K562 (cell line): ENCODE measurements at regions not wholly inside any gene's neighbourhood (a gene's known extent, or its start where the extent isn't known, plus 50 kb on each side); places are given as distances from the start of the nearest gene placed in this dataset.

ENCODE experiments used
- ARHGAP35 ChIP-seq: fragments of 450-650 bp; IDR thresholded peaks from 2 replicates; pipeline ENCODE4 v1.6.1; 2018; ENCODE audit not compliant: partially characterized antibody
- FOXP4 ChIP-seq: sonication (generic); formaldehyde crosslinking; IDR thresholded peaks from 2 replicates; pipeline ENCODE4 v1.8.0; 2022; ENCODE audit warnings: mild to moderate bottlenecking, missing genetic modification reagents, borderline replicate concordance
- MBD2 ChIP-seq: sonication (generic); IDR thresholded peaks from 2 replicates; pipeline ENCODE4 v1.6.1; 2016; ENCODE audit warnings: low read depth, borderline replicate concordance
- NFATC3 ChIP-seq: fragments of 450-650 bp; IDR thresholded peaks from 2 replicates; pipeline ENCODE4 v1.6.1; 2017; ENCODE audit warnings: mild to moderate bottlenecking
- PURB ChIP-seq: sonication (generic); formaldehyde crosslinking; IDR thresholded peaks from 2 replicates; pipeline ENCODE4 v1.9.0; 2021; ENCODE audit warnings: low read depth, mild to moderate bottlenecking, missing genetic modification reagents
- RAD21 ChIP-seq, 2 experiments: fragments of 250-450 bp in 1 of 2; fragments of 450-650 bp in 1 of 2; sonication (Bioruptor Pico) in 1 of 2; formaldehyde crosslinking in 1 of 2; IDR thresholded peaks in 1 of 2; conservative IDR thresholded peaks in 1 of 2; 2 replicates each; pipeline versions ENCODE4 v1.4.0 to v1.8.0; 2020 to 2022; ENCODE audit warnings: mild to moderate bottlenecking in 2 of 2, moderate library complexity in 1 of 2
- RBM14 ChIP-seq: fragments of 200-400 bp; formaldehyde crosslinking; IDR thresholded peaks from 2 replicates; pipeline ENCODE4 v1.6.1; 2018; ENCODE audit warnings: low read depth, mild to moderate bottlenecking, low read length, moderate library complexity, borderline replicate concordance; ENCODE audit not compliant: insufficient read depth
- RFX7 ChIP-seq: fragments of 250-450 bp; sonication (Bioruptor Pico); IDR thresholded peaks from 2 replicates; pipeline ENCODE4 v1.5.1; 2021; ENCODE audit warnings: mild to moderate bottlenecking
- SP1 ChIP-seq: sonication (generic); formaldehyde crosslinking; IDR thresholded peaks from 2 replicates; pipeline ENCODE4 v1.8.1; 2022; ENCODE audit warnings: mild to moderate bottlenecking, missing genetic modification reagents
- VEZF1 ChIP-seq: fragments of 200-800 bp; sonication (Bioruptor generic); IDR thresholded peaks from 2 replicates; pipeline ENCODE4 v1.6.1; 2017; ENCODE audit warnings: missing genetic modification characterization, missing compliant biosample characterization
- ZBTB2 ChIP-seq: fragments of 450-650 bp; IDR thresholded peaks from 2 replicates; pipeline ENCODE4 v1.6.1; 2016; ENCODE audit warnings: antibody characterized with exemption
- ZNF133 ChIP-seq: fragments of 250-450 bp; sonication (Bioruptor Pico); IDR thresholded peaks from 2 replicates; pipeline ENCODE4 v1.4.0; 2020; ENCODE audit warnings: mild to moderate bottlenecking
- ZNF318 ChIP-seq, 2 experiments: fragments of 450-650 bp; IDR thresholded peaks; 2 replicates each; pipeline ENCODE4 v1.6.1; 2016; ENCODE audit warnings: mild to moderate bottlenecking in 2 of 2, borderline replicate concordance in 1 of 2, low read depth in 1 of 2, moderate library complexity in 1 of 2

- TF ChIP-seq VEZF1 (no peak), MBD2 (no peak), ZBTB2 (peak; percentile 66; the same call in 1 of the 2 replicates), ZNF133 (CRISPR knock-in tag) (no peak), ZNF318 (IDR thresholded peaks at IDR 0.05; ENCODE audit: borderline replicate concordance in 1 of 2, low read depth in 1 of 2) (no peak), SP1 (no peak), FOXP4 (CRISPR knock-in tag) (no peak), PURB (CRISPR knock-in tag) (no peak), RBM14 (no peak), ARHGAP35 (peak; percentile 35), RAD21 (CRISPR knock-in tag; conservative IDR thresholded peaks at IDR 0.05 in 1 of 2, IDR thresholded peaks at IDR 0.05 in 1 of 2) (no peak), NFATC3 (no peak), RFX7 (CRISPR knock-in tag) (no peak)
These were observed 159.8 kb upstream of the KCNJ6 start (continued) for GRCh38 chr21:38075833-38076587.
